HG02571 (cell line): ENCODE measurements at regions not wholly inside any gene's neighbourhood (a gene's known extent, or its start where the extent isn't known, plus 50 kb on each side); places are given as distances from the start of the nearest gene placed in this dataset.

ENCODE experiments used
- ATAC-seq: cut with Tn5 transposase; IDR thresholded peaks from one replicate; pipeline ENCODE4 v1.9.1; 2021; ENCODE audit warnings: mild to moderate bottlenecking, moderate library complexity; ENCODE audit not compliant: unreplicated experiment

- no peak for ATAC-seq
Observed at GRCh38 chr17:71709271-71709890, 411.4 kb upstream of the SOX9 start.

GRCh38 chr17:71709946-71710345 is 410.9 kb upstream of the SOX9 start:
- no peak for ATAC-seq

GRCh38 chr17:71710816-71711215 is 410.0 kb upstream of the SOX9 start:
- ATAC-seq: no peak

- no peak for ATAC-seq
Observed at GRCh38 chr17:71713846-71714245, 407.0 kb upstream of the SOX9 start.

GRCh38 chr17:71724339-71724738 is 396.5 kb upstream of the SOX9 start:
- ATAC-seq: no peak

GRCh38 chr17:71725811-71726210 is 395.0 kb upstream of the SOX9 start:
- no peak for ATAC-seq

- no peak for ATAC-seq
Observed at GRCh38 chr17:71726341-71726740, 394.5 kb upstream of the SOX9 start.

- ATAC-seq: no peak
Observed at GRCh38 chr17:71727292-71727691, 393.5 kb upstream of the SOX9 start.

- ATAC-seq: no peak
Observed at GRCh38 chr17:71727723-71728122, 393.1 kb upstream of the SOX9 start.

- ATAC-seq: no peak
Observed at GRCh38 chr17:71730871-71731270, 389.9 kb upstream of the SOX9 start.

- no peak for ATAC-seq
Observed at GRCh38 chr17:71735893-71736292, 384.9 kb upstream of the SOX9 start.

- no peak for ATAC-seq
Observed at GRCh38 chr17:71740866-71741265, 380.0 kb upstream of the SOX9 start.

- no peak for ATAC-seq
Observed at GRCh38 chr17:71741836-71742235, 379.0 kb upstream of the SOX9 start.

- ATAC-seq: no peak
Observed at GRCh38 chr17:71748872-71749271, 371.9 kb upstream of the SOX9 start.

- ATAC-seq: no peak
Observed at GRCh38 chr17:71753070-71753469, 367.8 kb upstream of the SOX9 start.

GRCh38 chr17:71757156-71757555 is 363.7 kb upstream of the SOX9 start:
- no peak for ATAC-seq

- no peak for ATAC-seq
Observed at GRCh38 chr17:71757956-71758355, 362.9 kb upstream of the SOX9 start.

- no peak for ATAC-seq
Observed at GRCh38 chr17:71759422-71760060, 361.3 kb upstream of the SOX9 start.

- no peak for ATAC-seq
Observed at GRCh38 chr17:71760062-71760720, 360.6 kb upstream of the SOX9 start.

GRCh38 chr17:71762526-71762925 is 358.3 kb upstream of the SOX9 start:
- ATAC-seq: no peak

- no peak for ATAC-seq
Observed at GRCh38 chr17:71764505-71764904, 356.3 kb upstream of the SOX9 start.

GRCh38 chr17:71765437-71765836 is 355.4 kb upstream of the SOX9 start:
- no peak for ATAC-seq
